Keratinocyte (primary cell): ENCODE measurements at regions not wholly inside any gene's neighbourhood (a gene's known extent, or its start where the extent isn't known, plus 50 kb on each side); places are given as distances from the start of the nearest gene placed in this dataset.

Experiments used
- DNase-seq: peaks from one replicate; pipeline ENCODE4 v3.0.0-alpha.2; 2011; ENCODE audit warnings: low read depth, missing footprints, low spot score
- FAIRE-seq: peaks from 2 replicates; lab custom pipeline; 2011; peaks lifted over from hg19 to GRCh38; lab: Jason Lieb, UNC
- H2AFZ ChIP-seq: 2 replicates; pipeline ENCODE4 v1.6.0; 2012; ENCODE audit warnings: low read length, control low read depth, inconsistent platforms; ENCODE audit not compliant: control insufficient read depth
- H3K27ac ChIP-seq: 2 replicates; pipeline ENCODE4 v1.5.1; 2011; ENCODE audit warnings: low read length; ENCODE audit not compliant: control insufficient read depth, insufficient read depth
- H3K27me3 ChIP-seq: 3 replicates; pipeline ENCODE4 v1.6.0; 2011; ENCODE audit warnings: low read length; ENCODE audit not compliant: control insufficient read depth, insufficient read depth; ENCODE audit errors: extremely low read depth
- H3K36me3 ChIP-seq, 2 experiments: 2 replicates in 1 of 2; 3 replicates in 1 of 2; pipeline ENCODE4 v1.5.1; 2011; ENCODE audit warnings: low read length in 2 of 2, mild to moderate bottlenecking in 1 of 2; ENCODE audit not compliant: control insufficient read depth in 2 of 2, insufficient read depth in 2 of 2; ENCODE audit errors: extremely low read depth in 1 of 2
- H3K4me1 ChIP-seq: 3 replicates; pipeline ENCODE4 v1.5.1; 2011; ENCODE audit warnings: low read length; ENCODE audit not compliant: control insufficient read depth, insufficient read depth; ENCODE audit errors: extremely low read depth
- H3K4me2 ChIP-seq: 3 replicates; pipeline ENCODE4 v1.6.0; 2011; ENCODE audit warnings: low read depth, low read length; ENCODE audit not compliant: control insufficient read depth, insufficient read depth; ENCODE audit errors: extremely low read depth
- H3K4me3 ChIP-seq, 3 experiments: fragments of 200-600 bp in 1 of 3; sonication (generic) in 1 of 3; 2 replicates in 2 of 3; 3 replicates in 1 of 3; pipeline ENCODE4 v1.5.1; 2011 to 2016; ENCODE audit warnings: low read length in 3 of 3, mild to moderate bottlenecking in 3 of 3, control low read depth in 2 of 3, inconsistent platforms in 1 of 3, low read depth in 1 of 3, mixed read lengths in 1 of 3, mixed run types in 1 of 3, moderate library complexity in 1 of 3; ENCODE audit not compliant: control insufficient read depth in 2 of 3, insufficient read depth in 2 of 3; ENCODE audit errors: extremely low read depth in 1 of 3
- H3K79me2 ChIP-seq: 2 replicates; pipeline ENCODE4 v1.6.0; 2012; ENCODE audit warnings: low read length; ENCODE audit not compliant: control insufficient read depth, insufficient read depth
- H3K9ac ChIP-seq: 3 replicates; pipeline ENCODE4 v1.6.0; 2011; ENCODE audit warnings: low read length; ENCODE audit not compliant: control insufficient read depth, insufficient read depth; ENCODE audit errors: extremely low read depth
- H3K9me1 ChIP-seq: 3 replicates; pipeline ENCODE4 v1.6.0; 2011; ENCODE audit warnings: low read length; ENCODE audit not compliant: control insufficient read depth, insufficient read depth; ENCODE audit errors: extremely low read depth
- H3K9me3 ChIP-seq: 2 replicates; pipeline ENCODE4 v1.5.1; 2012; ENCODE audit warnings: low read depth, low read length; ENCODE audit not compliant: control insufficient read depth
- H4K20me1 ChIP-seq: 3 replicates; pipeline ENCODE4 v1.6.0; 2011; ENCODE audit warnings: low read length; ENCODE audit not compliant: control insufficient read depth, insufficient read depth; ENCODE audit errors: extremely low read depth
- CTCF ChIP-seq, 3 experiments: IDR thresholded peaks in 1 of 3; conservative IDR thresholded peaks in 1 of 3; optimal IDR thresholded peaks in 1 of 3; 2 replicates in 2 of 3; 3 replicates in 1 of 3; pipeline versions ENCODE3 to v1.5.1; 2011; ENCODE audit warnings: low read length in 3 of 3, mild to moderate bottlenecking in 3 of 3, moderate library complexity in 2 of 3, control low read depth in 1 of 3, inconsistent platforms in 1 of 3; ENCODE audit not compliant: insufficient read depth in 2 of 3; ENCODE audit errors: extremely low read depth in 1 of 3
- EZH2 ChIP-seq: IDR thresholded peaks from one replicate; pipeline ENCODE4 v1.6.1; 2012; ENCODE audit warnings: inconsistent platforms, mild to moderate bottlenecking, low read length, moderate library complexity
- dilution Hi-C: fragments of 300-500 bp; cut with MboI; formaldehyde crosslinking; loops from one replicate; pipeline ENCODE4 v1.7.0; 2020; ENCODE audit warnings: low sequenced_read_pairs; ENCODE audit not compliant: extremely low pct_ligation_motif_present

GRCh38 chr16:86764551-86764950 lies 186.2 kb downstream of the FOXL1 start:
- TF ChIP-seq CTCF (optimal IDR thresholded peaks at IDR 0.05 in 1 of 3, IDR thresholded peaks at IDR 0.05 in 1 of 3, conservative IDR thresholded peaks at IDR 0.05 in 1 of 3; ENCODE audit: extremely low read depth in 1 of 3, insufficient read depth in 2 of 3, low read length in 3 of 3) (no peak), EZH2 (no peak)
- H3K27ac ChIP-seq, result no peak overlapping the region

DNA sequence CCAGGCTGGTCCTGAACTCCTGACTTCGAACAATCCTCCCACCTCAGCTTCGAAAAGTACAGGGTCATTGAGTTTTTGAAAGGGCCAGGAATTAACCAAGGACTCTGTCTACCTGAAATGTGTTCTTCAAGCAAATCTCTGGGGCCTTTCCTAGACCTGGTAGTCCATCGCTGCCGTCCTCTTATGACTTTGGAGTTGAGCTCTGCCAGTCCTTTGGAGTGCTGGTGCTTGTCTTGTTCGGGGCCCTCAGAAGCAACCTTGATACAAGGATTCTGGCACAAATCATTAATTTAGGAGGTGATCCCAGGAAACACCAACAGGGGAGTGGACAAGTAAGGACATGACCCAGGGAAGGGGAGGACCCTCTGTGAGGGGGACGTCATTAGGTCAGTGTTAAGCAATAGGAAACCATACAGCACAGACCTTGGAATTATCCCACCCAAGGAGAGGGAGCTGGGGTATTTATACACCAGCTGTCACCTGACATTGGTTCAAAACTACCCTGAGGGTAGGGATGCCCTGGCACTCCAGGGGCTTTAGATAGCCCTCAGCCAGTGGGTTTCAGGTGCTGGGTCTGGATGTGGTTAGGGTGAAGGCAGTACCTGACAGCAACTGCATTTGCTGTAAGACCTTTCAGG lies 187.2 kb downstream of the FOXL1 start:
- Histone ChIP-seq H3K9me1 (no peaks in the 10 kb centered on the region), H2AFZ (no peak overlapping the region), H3K9ac (no peak overlapping the region), H3K9me3 (no peaks in the 10 kb centered on the region), H3K27ac (no peak overlapping the region), H3K4me1 (peaks cover 4% of the 10 kb centered on the region), H3K4me3 (no peak overlapping the region), H3K79me2 (no peaks in the 10 kb centered on the region), H3K27me3 (peaks cover 28% of the 10 kb centered on the region), H4K20me1 (no peaks in the 10 kb centered on the region), H3K4me2 (no peak overlapping the region), H3K36me3 (no peaks in the 10 kb centered on the region)
- dilution Hi-C loops, result no loop called here
- TF ChIP-seq CTCF (optimal IDR thresholded peaks at IDR 0.05 in 1 of 3, IDR thresholded peaks at IDR 0.05 in 1 of 3, conservative IDR thresholded peaks at IDR 0.05 in 1 of 3; ENCODE audit: extremely low read depth in 1 of 3, insufficient read depth in 2 of 3, low read length in 3 of 3) (no peak), EZH2 (no peak)
- FAIRE-seq, result no peak
- no peak for DNase-seq

More at GRCh38 chr16:86764551-86764950, 186.2 kb downstream of the FOXL1 start:
- no peak overlapping the region for H3K9ac ChIP-seq
- DNase-seq, result no peak
- H3K4me2 ChIP-seq, result no peak overlapping the region
- no peak overlapping the region for H2AFZ ChIP-seq
- H4K20me1 ChIP-seq, result no peaks in the 10 kb centered on the region
- no peak for FAIRE-seq
- H3K4me1 ChIP-seq, result peaks cover 4% of the 10 kb centered on the region
- no peak overlapping the region for H3K4me3 ChIP-seq
- dilution Hi-C loops, result no loop called here
- no peaks in the 10 kb centered on the region for H3K9me3 ChIP-seq
- H3K9me1 ChIP-seq, result no peaks in the 10 kb centered on the region
- H3K79me2 ChIP-seq, result no peaks in the 10 kb centered on the region
- H3K36me3 ChIP-seq, result no peaks in the 10 kb centered on the region
- H3K27me3 ChIP-seq, result peaks cover 24% of the 10 kb centered on the region
